Upper lobe of left lung (tissue), 4 donors: ENCODE measurements at regions not wholly inside any gene's neighbourhood (a gene's known extent, or its start where the extent isn't known, plus 50 kb on each side); places are given as distances from the start of the nearest gene placed in this dataset.
"Not testable (repeated sequence)": the region's sequence is repeated elsewhere in the genome, so short reads cannot be mapped to it uniquely, and the experiment has no call there.

Experiments used
- CTCF ChIP-seq, 6 experiments: fragments of 450-650 bp in 4 of 6; fragments of 200-600 bp in 2 of 6; sonication (generic) in 2 of 6; IDR thresholded peaks; one replicate each; pipeline ENCODE4 v1.5.1; 2016 to 2019; ENCODE audit warnings: antibody characterized with exemption in 6 of 6
- POLR2A ChIP-seq, 4 donors: fragments of 450-650 bp; IDR thresholded peaks; one replicate each; pipeline ENCODE4 v1.5.1; 2016 to 2017; ENCODE audit warnings: antibody characterized with exemption in 4 of 4, mild to moderate bottlenecking in 2 of 4

DNA sequence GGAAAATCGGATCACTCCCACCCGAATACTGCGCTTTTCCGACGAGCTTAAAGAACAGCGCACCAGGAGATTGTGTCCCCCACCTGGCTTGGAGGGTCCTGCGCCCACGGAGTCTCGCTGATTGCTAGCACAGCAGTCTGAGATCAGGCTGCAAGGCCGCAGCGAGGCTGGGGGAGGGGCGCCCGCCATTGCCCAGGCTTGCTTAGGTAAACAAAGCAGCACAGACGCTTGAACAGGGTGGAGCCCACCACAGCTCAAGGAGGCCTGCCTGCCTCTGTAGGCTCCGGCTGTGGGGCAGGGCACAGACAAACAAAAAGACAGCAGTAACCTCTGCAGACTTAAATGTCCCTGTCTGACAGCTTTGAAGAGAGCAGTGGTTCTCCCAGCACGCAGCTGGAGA lies 413.4 kb downstream of the MAGEE1 start:
- not testable (repeated sequence) for TF ChIP-seq CTCF, POLR2A (IDR thresholded peaks at IDR 0.05)
